ENCODE measurements at regions not wholly inside any gene's neighbourhood (a gene's known extent, or its start where the extent isn't known, plus 50 kb on each side); places are given as distances from the start of the nearest gene placed in this dataset.

DNA sequence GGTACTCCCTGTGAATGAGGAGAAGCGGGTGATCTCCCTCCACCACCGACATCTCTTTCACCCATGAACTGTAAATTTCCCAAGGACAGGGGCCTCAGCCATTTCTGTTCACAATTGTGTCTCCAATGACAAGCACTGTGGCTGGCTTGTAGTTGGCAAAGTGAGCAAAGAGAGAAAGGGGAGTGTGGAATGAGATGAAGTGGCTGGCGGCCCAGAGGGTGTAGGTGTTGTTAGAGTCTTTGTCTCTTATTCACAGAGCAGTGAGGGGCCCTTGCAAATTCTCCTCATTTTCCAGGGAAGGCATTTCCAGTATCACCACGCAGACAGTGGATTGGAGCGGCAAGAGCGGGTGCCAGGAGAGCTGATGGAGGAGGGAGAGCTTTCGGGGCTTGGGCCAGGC lies 411.7 kb upstream of the EEF2KMT start:
- TF ChIP-seq, protein P1, sequence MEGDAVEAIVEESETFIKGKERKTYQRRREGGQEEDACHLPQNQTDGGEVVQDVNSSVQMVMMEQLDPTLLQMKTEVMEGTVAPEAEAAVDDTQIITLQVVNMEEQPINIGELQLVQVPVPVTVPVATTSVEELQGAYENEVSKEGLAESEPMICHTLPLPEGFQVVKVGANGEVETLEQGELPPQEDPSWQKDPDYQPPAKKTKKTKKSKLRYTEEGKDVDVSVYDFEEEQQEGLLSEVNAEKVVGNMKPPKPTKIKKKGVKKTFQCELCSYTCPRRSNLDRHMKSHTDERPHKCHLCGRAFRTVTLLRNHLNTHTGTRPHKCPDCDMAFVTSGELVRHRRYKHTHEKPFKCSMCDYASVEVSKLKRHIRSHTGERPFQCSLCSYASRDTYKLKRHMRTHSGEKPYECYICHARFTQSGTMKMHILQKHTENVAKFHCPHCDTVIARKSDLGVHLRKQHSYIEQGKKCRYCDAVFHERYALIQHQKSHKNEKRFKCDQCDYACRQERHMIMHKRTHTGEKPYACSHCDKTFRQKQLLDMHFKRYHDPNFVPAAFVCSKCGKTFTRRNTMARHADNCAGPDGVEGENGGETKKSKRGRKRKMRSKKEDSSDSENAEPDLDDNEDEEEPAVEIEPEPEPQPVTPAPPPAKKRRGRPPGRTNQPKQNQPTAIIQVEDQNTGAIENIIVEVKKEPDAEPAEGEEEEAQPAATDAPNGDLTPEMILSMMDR (IDR thresholded peaks at IDR 0.05) = no peak
- DNase-seq = no peak
- intact Hi-C loops (cut with micrococcal nuclease) = loop anchor here (10.0 kb wide), 1 partner anchor 105 kb away; no protein-coding TSS in a partner anchor
- ChIA-PET CTCF (no interaction called here), POLR2A (no interaction called here)
- Mint-ChIP-seq H3K36me3 (ENCODE audit: low read depth) (no peaks in the 10 kb centered on the region), H3K27me3 (peaks cover 1% of the 10 kb centered on the region), H3K9me3 (no peaks in the 10 kb centered on the region), H3K27ac (no peak overlapping the region), H3K4me1 (ENCODE audit: low read depth) (no peaks in the 10 kb centered on the region), H3K4me3 (no peak overlapping the region)
- ATAC-seq = no peak

DNA sequence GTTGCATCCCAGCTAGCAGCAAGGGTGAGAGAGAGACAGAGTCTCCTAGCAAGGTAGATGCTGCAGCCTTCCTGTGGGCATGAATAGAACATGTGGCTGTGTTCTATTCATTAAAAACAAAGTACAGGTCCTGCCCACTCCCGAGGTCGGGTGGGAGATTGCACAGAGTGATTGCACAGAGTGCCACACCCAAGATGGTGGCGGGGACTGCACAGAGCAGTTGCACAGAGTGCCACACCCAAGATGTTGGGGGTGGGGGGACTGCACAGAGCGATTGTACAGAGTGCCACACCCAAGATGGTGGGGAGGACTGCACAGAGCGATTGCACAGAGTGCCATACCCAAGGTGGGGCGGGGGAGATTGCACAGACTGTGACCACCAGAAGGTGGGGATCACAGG lies 410.8 kb upstream of the EEF2KMT start:
- H3K27me3 Mint-ChIP-seq = peaks cover 1% of the 10 kb centered on the region
- DNase-seq = no peak
- no peak overlapping the region for H3K27ac Mint-ChIP-seq
- no peak overlapping the region for H3K4me3 Mint-ChIP-seq
- H3K9me3 Mint-ChIP-seq = no peaks in the 10 kb centered on the region
- TF ChIP-seq, protein P1 (IDR thresholded peaks at IDR 0.05) = no peak
- no peaks in the 10 kb centered on the region for H3K36me3 Mint-ChIP-seq (ENCODE audit: low read depth)
- intact Hi-C loops (cut with micrococcal nuclease) = loop anchor here (10.0 kb wide), 1 partner anchor 106 kb away; no protein-coding TSS in a partner anchor
- ATAC-seq = no peak
- ChIA-PET POLR2A (no interaction called here), CTCF (no interaction called here)
- H3K4me1 Mint-ChIP-seq (ENCODE audit: low read depth) = no peaks in the 10 kb centered on the region

DNA sequence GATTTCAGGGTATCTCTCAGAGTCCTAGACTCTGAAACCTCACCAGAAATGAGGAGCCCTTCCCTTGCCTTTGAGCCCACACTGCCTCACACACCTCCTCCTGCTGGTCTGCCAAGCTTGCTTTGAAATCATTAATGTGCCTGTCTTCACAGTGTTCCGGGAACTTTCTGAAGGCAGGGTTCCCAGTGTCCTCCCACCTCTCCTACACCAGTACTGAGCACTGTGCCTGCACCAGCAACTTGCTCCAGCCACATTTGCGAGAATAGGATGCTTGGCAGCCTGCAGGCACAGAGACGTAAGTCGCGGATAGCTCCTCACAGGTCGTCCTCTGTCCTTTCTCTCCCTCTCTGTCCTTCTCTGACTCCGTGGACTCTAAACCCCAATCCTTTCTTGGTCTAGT lies 408.4 kb upstream of the EEF2KMT start:
- no peaks in the 10 kb centered on the region for H3K9me3 Mint-ChIP-seq
- H3K36me3 Mint-ChIP-seq (ENCODE audit: low read depth) = no peaks in the 10 kb centered on the region
- intact Hi-C loops (cut with micrococcal nuclease) = loop anchor here (10.0 kb wide), 1 partner anchor 109 kb away; no protein-coding TSS in a partner anchor
- no peak for DNase-seq
- no peaks in the 10 kb centered on the region for H3K27me3 Mint-ChIP-seq
- CTCF ChIA-PET = no interaction called here
- POLR2A ChIA-PET = no interaction called here
- no peak overlapping the region for H3K4me3 Mint-ChIP-seq
- no peaks in the 10 kb centered on the region for H3K4me1 Mint-ChIP-seq (ENCODE audit: low read depth)
- TF ChIP-seq, protein P1 (IDR thresholded peaks at IDR 0.05) = no peak
- no peak for ATAC-seq
- H3K27ac Mint-ChIP-seq = no peak overlapping the region

DNA sequence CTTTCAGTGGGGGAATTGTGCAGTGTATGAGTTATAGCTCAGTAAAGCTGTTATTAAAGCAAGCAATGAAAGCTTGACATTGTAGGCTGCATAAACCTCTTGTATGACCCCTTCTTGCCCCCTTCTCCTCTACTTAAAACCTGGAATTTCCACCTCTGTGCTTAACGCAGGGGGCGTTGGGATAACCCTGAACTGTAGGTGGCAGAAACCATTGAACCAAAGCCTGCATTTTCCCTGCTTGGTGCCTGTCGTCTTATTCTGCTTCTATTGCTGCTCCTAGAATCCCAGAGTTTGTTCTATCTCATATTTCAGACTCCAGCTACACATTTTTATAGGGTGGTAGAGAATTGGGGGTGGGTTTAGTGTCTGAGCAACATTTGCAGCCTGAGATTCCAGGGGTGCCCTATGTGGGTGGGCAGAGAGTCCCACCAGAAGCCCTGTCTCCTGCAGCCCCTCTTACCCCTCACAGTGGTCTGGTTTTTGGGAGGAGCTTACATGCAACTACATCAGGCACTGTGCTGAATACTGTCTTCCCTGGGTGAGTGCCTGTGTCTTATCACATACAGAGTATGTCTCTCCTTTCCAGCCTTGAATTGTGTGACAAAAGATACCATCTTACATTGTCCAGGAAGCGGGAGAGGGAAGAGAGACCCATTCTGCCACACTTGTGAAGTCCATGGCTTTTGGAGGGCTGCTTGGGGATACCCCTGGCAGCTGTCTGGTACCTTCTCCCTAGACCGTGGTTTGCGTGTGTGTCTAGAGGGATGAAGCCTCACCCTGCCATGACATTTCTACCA lies 407.7 kb upstream of the EEF2KMT start:
- Mint-ChIP-seq H3K9me3 (no peaks in the 10 kb centered on the region), H3K4me3 (no peak overlapping the region), H3K27ac (no peak overlapping the region), H3K27me3 (no peaks in the 10 kb centered on the region), H3K36me3 (ENCODE audit: low read depth) (no peaks in the 10 kb centered on the region), H3K4me1 (ENCODE audit: low read depth) (no peaks in the 10 kb centered on the region)
- ATAC-seq = no peak
- ChIA-PET POLR2A (no interaction called here), CTCF (no interaction called here)
- intact Hi-C loops (cut with micrococcal nuclease) = loop anchor here (10.0 kb wide), 1 partner anchor 110 kb away; no protein-coding TSS in a partner anchor
- TF ChIP-seq, protein P1 (IDR thresholded peaks at IDR 0.05) = no peak
- no peak for DNase-seq

DNA sequence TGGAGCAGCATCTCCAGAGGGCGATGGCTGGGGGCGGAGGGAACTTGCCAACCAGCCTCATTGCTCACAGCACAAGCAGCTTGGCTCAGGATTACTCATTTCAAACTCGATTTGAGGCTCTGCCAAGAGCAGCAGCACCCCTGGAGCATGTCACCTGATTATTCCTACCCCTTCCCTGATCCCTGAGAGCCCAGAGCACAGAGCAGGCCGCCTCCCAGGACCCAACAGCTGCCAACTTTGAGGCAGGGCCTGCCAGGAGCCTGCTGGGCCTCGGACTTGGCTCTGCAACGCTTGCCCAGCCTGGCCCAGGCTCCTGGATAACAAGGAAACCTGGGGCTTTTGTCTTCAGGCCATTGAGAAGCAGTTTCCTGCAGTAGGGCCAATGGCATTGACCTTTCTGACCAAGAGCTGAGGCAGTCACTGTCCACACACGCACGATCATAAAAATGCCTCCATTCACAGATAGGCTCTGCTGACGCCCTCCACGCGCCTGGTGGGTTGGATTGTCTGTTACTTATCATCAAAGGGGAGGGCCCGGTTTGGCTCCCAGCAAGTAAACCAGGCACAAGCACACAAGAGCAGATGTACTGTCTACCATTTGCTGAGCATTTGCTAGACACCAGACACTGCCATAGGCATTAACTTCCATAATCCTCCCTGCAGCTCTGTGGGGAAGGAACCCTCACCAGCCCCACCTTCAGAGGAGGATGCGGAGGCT lies 406.6 kb upstream of the EEF2KMT start:
- ATAC-seq (no peak), DNase-seq (no peak)
- Mint-ChIP-seq H3K27ac (no peak overlapping the region), H3K9me3 (peaks cover 2% of the 10 kb centered on the region), H3K4me3 (no peak overlapping the region), H3K4me1 (ENCODE audit: low read depth) (no peaks in the 10 kb centered on the region), H3K27me3 (no peaks in the 10 kb centered on the region), H3K36me3 (ENCODE audit: low read depth) (no peaks in the 10 kb centered on the region)
- CTCF ChIA-PET = no interaction called here
- POLR2A ChIA-PET = no interaction called here
- intact Hi-C loops (cut with micrococcal nuclease) = loop anchor here (10.0 kb wide), 1 partner anchor 111 kb away; no protein-coding TSS in a partner anchor
- TF ChIP-seq, protein P1 (IDR thresholded peaks at IDR 0.05) = no peak

Measured in activated CD8-positive, alpha-beta T cell treated with anti-CD3 and anti-CD28 coated beads for 36 hours (primary cell).